HG02642 (cell line): ENCODE measurements at regions not wholly inside any gene's neighbourhood (a gene's known extent, or its start where the extent isn't known, plus 50 kb on each side); places are given as distances from the start of the nearest gene placed in this dataset.

ENCODE experiments used
- ATAC-seq: cut with Tn5 transposase; IDR thresholded peaks from one replicate; pipeline ENCODE4 v1.9.1; 2021; ENCODE audit warnings: mild to moderate bottlenecking; ENCODE audit not compliant: unreplicated experiment, poor library complexity

DNA sequence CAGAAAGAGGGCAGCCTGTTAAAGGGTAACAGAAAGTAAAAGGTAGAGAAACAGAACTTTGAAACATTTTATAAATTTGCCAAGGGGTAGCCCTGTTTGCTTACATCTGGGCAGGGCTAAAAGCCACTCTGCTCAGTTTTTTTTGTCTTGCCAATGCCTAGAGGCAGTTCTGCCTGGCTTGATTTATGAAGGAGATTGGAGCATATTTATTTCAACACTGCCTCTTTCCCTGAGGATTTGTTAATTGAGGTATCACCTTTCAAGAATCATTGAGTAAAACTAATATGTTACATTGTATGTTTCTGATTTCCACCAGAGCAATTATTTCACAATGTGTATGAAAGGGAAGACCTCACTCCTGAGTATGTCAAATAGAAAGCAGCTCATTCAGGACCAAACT, 160.8 kb downstream of the GXYLT1 start:
- ATAC-seq: no peak

DNA sequence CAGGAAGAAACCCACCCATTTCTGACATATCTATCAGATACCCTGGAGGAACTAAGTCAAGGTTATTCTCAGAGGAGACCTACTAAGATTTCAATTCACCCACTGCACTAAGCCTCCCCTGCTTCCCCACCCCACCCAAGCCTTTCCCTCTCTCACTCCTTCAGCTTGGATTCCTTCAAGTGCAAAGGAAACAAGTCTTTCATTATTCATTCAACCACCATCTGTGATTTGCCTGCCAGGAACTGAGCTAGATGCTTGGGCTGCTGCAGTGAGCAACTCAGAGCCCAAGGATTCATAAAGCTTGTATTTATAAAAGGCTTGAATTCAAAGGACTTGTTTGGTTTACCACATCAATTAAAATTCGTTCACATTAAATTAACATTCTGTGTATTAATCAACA, 161.3 kb downstream of the GXYLT1 start:
- no peak for ATAC-seq

- ATAC-seq: no peak
Measured at GRCh38 chr12:41981758-41982157, 162.9 kb downstream of the GXYLT1 start.

- no peak for ATAC-seq
Measured at GRCh38 chr12:41981013-41981412, 163.7 kb downstream of the GXYLT1 start.

GRCh38 chr12:41980390-41980789, 164.3 kb downstream of the GXYLT1 start:
- ATAC-seq: no peak

GRCh38 chr12:41979574-41979973, 165.1 kb downstream of the GXYLT1 start:
- no peak for ATAC-seq

- no peak for ATAC-seq
Measured at GRCh38 chr12:41972598-41972997, 172.1 kb downstream of the GXYLT1 start.

DNA sequence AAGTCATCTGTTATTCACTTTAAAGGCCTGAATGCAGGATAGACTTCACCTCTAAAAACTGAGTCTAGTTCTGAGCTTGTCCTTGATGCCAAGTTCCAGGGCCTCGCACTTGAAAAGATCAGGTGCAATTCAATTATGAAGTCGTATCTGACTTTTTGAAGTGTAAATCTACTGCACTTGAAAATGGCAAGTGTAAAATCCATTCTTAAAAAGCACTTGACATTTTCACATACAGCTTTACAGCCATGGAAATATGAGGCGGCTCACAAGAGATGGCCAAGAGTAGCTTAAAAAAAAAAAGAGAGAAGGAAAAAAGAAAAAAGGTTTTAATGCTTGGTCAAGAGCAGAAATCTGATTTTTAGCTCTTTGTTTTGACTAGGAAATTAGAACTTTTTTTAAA, 172.5 kb downstream of the GXYLT1 start:
- ATAC-seq: no peak

DNA sequence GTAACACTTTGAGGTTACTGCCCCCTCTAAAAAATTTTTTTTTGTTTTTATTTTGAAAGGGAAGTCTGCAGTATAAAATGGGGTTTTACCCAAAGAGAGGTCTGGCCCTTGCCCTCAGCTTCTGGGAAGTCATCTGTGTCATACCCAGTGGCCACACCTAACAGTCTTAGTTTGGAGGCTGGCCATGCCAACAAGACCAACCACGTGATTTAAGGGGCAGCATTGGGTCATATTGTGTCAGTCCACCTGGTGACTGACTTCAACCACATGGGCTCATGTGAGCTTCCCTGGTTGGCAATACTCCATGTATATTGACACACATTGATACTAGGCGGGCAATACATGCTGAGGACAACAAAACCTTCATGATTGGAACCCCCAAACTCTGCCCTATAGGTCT, 173.9 kb downstream of the GXYLT1 start:
- no peak for ATAC-seq

GRCh38 chr12:41968599-41968998, 176.1 kb downstream of the GXYLT1 start:
- no peak for ATAC-seq

DNA sequence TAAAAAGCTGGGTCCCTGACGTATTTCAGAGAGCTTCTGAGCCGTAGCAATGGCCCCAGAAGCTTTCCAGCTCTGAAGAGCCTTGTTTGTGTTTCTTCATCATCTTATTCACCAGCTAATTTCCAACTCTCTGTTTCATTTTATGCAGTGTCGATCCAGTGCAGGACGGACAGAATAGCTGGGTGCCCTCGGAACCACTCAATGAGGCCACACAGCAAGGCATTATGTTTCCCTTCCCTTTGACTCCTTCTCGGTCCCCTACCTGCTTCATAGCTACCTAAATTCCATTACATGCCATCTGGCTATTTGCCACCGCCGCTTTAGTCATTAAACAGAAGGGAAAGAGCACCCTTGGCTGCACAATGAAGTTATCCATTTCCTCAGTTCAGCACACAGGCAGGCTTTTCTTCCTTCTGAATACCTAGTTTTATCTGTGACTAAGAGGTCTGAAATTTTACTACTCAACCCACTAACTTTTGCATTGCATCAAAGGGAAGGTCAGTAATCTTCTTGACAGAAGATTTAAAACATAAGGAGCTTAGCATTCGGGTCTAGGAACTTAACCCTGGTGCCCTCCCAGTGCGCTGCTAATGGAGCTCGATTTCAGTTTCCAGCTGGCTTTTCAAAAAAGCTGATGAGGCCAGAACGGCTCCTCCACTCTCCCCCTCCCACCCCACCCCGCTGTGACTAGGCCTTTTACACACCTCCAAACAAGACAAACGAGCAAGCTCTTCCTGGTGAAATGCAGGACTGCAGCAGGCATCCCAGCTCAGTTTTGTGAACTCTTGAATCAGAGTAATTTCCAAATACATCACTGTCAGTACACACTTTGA, 176.8 kb downstream of the GXYLT1 start:
- no peak for ATAC-seq

DNA sequence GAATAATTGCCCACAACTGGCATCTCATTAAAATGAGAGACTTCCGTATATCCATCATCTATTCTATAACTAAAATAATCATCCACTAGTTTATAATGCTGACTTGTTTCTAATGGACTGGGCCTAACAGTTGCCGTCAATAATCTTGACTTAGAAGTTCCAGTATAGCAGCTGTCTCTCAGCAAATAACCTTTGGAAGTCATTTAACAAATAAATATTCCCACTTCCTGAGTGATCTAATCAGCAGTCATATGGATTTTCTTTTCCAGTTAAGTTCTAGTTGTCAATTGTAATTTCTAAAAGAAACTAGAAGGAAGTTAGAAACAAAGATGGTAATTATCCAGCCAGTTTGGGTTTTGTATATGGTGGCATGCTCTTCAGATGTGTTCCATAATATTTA, 177.8 kb downstream of the GXYLT1 start:
- no peak for ATAC-seq

DNA sequence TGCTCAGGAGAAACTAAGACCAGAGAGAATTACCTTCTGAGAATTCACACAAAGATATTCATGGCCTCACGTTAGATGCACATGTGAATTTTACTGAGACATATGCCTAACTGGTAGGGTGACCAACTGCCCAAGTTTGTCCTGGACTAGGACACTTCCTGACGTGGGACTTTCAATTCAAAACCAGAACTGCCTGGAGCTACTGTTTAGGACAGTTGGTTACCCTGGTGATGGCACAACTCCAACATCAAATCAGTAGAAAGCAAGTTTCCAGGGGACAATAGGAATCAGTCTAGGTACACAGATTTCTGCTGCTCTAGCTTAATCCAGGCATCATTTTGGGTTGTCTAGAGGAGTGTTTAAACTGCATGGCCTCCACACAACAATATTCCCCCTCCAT, 178.7 kb downstream of the GXYLT1 start:
- no peak for ATAC-seq

DNA sequence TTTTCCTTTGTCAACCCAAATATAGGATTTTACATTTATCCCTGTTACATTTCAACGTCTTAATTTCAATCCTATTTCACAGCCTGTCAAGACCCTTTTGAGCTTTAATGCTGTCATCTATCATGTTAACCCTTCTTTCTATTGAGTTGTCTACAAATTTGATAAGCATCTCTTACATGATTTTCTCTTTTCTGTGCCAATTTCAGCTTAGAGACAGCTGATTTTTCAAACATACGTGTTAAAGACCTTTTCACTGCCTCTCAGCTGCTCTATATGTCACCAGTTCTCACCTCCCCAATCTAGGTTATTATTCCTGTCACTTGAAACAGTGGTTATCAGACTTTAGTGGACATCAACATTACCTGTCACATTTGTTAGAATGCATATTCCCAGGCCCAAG, 181.3 kb downstream of the GXYLT1 start:
- ATAC-seq: no peak

DNA sequence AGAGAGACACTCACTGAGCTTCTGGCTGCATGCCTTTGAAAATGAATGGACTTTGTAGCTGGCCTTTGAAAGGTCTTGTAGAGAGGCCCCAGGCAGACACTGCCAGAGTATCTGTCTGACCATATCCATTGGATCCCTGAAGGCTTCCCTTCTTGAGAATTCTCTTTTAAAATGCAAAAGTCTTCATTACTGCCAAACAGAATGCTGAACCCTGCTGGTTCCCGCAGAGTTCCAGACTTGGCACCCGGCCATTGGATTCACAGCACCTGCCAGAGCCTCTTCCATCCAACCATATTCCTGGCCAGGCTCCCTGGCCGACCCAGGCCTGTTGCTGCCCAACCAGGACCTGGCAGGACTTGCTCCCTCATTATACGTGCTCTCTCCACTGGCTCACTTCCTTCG, 182.5 kb downstream of the GXYLT1 start:
- ATAC-seq: no peak

- no peak for ATAC-seq
Measured at GRCh38 chr12:41959271-41959670, 185.4 kb downstream of the GXYLT1 start.

DNA sequence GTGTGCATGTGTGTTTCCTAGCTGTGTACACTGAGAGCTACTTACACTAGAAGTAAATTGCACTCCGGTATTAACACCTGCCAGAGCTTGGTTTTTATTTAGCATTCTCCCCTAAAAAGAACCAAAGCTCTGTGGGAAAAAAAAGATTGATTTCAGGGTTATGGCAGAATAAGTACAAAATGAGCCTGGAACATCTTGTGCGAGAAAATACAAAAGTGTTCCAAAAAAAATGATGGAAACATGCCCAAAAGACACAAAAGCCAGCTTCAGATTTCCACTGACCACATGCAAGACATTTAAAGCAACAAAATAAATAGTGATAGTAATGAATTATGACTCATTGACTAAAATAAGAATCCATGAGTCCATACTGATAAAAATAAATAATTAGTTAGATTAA, 188.3 kb downstream of the GXYLT1 start:
- ATAC-seq: no peak

DNA sequence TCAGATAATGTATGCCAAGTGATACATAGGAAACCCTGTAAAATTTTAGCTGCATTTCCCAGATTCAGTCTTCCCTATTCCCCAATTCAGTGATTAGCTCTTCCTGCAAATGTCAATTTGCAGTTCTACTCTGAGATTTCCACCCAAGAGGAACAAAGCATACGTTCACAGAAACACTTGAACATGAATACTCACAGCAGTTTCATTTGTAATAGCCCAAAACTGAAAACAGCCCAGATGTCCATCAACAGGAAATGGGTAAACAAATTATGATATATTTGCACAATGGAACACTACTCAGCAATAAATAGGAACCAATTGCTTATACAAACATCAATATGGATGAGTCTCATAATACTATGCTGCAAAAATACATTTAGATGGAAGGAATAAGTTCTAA, 194.2 kb downstream of the GXYLT1 start:
- ATAC-seq: peak; percentile 79

- no peak for ATAC-seq
Measured at GRCh38 chr12:41946106-41946505, 198.6 kb downstream of the GXYLT1 start.

DNA sequence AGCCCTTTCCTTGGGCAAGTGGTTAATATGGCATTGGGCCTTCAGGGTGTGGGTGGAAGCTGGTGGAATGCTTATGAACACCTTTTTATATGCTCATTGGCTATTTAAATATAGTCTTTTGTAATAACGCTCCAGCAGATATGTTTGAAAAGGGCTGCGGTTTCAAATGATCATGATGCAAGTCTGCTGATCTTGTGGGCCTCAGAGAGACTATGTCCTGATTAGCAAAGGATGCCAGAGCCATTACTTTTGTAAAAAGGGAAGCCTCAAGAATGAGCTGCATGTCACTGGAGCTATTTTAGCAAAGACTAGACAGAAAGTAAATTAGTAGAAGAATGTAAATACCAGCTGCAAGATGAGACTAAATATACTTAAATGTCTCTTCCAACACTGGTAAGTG, 200.5 kb downstream of the GXYLT1 start:
- no peak for ATAC-seq

DNA sequence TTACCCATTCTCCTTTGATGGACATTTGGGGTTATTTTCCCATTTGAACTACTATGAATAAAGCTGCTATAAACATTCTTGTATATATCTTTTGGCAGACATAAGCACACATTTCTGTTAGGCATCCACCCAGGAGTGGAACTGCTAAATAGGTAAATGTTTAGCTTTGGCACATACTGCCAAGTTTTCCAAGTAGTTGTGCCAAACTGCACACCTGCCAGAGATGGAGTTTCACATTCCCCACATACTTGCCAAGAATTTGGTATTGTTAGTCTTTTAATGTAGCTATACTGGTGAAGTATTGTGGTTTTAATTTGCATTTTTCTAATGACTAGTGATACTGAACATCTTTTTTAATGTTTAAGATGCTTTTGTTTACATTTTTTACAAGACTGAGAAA, 201.0 kb downstream of the GXYLT1 start:
- no peak for ATAC-seq

DNA sequence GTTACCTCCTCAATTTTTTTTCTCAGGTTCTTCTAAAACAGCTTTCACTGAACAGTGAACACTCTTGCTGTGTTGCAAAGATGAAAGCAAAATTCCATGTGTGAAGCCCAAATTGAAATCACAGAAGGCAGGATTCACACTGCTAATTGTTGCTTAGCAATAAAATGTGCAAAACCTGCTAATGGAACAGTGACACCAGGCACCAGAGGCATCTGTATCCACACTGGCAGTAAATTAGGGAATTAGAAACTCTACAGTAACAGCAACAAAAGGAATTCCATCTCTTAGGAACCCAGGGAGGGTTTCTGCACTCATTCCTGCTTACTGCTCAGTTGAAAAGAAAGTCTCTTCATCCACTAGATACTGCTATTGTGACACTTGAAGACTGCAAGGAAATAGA, 202.3 kb downstream of the GXYLT1 start:
- ATAC-seq: no peak

DNA sequence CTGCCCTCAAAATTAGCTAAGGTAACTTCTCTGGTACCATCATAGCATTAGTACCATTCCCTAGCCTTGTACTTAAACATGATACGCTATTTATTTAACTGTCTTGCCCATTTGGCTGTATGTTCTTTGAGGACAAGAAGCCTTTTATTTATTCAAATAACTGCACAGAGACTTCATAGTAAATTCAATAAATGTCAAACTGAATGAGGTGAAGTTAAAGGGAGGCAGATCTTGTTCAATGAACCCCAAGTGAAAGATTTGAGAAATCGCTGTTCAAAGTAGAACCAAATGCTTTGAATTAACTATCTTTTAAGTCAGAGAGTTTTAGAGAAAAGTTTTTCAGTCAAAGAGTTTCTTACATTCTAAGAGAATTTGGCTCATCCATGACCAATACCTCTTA, 203.6 kb downstream of the GXYLT1 start:
- ATAC-seq: no peak
